ENCODE measurements at regions not wholly inside any gene's neighbourhood (a gene's known extent, or its start where the extent isn't known, plus 50 kb on each side); places are given as distances from the start of the nearest gene placed in this dataset.

- no peaks in the 10 kb centered on the region for H3K9me3 ChIP-seq (ENCODE audit: control insufficient read depth, insufficient read depth, low read depth, low read length)
- no peak for TF ChIP-seq EZH2 (IDR thresholded peaks at IDR 0.05; ENCODE audit: low read length, missing control alignments)
- TF ChIP-seq, protein P1, sequence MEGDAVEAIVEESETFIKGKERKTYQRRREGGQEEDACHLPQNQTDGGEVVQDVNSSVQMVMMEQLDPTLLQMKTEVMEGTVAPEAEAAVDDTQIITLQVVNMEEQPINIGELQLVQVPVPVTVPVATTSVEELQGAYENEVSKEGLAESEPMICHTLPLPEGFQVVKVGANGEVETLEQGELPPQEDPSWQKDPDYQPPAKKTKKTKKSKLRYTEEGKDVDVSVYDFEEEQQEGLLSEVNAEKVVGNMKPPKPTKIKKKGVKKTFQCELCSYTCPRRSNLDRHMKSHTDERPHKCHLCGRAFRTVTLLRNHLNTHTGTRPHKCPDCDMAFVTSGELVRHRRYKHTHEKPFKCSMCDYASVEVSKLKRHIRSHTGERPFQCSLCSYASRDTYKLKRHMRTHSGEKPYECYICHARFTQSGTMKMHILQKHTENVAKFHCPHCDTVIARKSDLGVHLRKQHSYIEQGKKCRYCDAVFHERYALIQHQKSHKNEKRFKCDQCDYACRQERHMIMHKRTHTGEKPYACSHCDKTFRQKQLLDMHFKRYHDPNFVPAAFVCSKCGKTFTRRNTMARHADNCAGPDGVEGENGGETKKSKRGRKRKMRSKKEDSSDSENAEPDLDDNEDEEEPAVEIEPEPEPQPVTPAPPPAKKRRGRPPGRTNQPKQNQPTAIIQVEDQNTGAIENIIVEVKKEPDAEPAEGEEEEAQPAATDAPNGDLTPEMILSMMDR (conservative IDR thresholded peaks at IDR 0.05 in 1 of 2, IDR thresholded peaks at IDR 0.05 in 1 of 2; ENCODE audit: low read depth in 1 of 2, low read length in 2 of 2), result no peak
- no peak overlapping the region for H3K27ac ChIP-seq (ENCODE audit: insufficient read depth, low read length)
- H3K4me1 ChIP-seq (ENCODE audit: control insufficient read depth, extremely low read depth, insufficient read depth, low read length), result no peaks in the 10 kb centered on the region
- no peak overlapping the region for H3K4me3 ChIP-seq (replicated peaks in 1 of 4; ENCODE audit: control extremely low read depth in 1 of 4, insufficient read depth in 1 of 4, low read depth in 3 of 4, low read length in 4 of 4)
- no peaks in the 10 kb centered on the region for H3K79me2 ChIP-seq (ENCODE audit: control insufficient read depth, insufficient read depth, low read length)
- H3K9ac ChIP-seq (ENCODE audit: insufficient read depth, low read length), result no peak overlapping the region
- no peak overlapping the region for H2AFZ ChIP-seq (ENCODE audit: low read length)
- H3K4me2 ChIP-seq (ENCODE audit: extremely low read depth, insufficient read depth, low read length), result no peak overlapping the region
- no peaks in the 10 kb centered on the region for H3K36me3 ChIP-seq (ENCODE audit: control insufficient read depth, insufficient read depth, low read length)
- DNase-seq (ENCODE audit: low read depth in 2 of 2), result no peak
- no peaks in the 10 kb centered on the region for H4K20me1 ChIP-seq (ENCODE audit: control insufficient read depth, extremely low read depth, insufficient read depth, low read length)
- H3K27me3 ChIP-seq (ENCODE audit: control insufficient read depth, insufficient read depth, low read length), result no peaks in the 10 kb centered on the region
These were observed 343.6 kb upstream of the ESRRG start for GRCh38 chr1:217066794-217067193.

GRCh38 chr1:217063172-217063908 is 340.1 kb upstream of the ESRRG start:
- H4K20me1 ChIP-seq (ENCODE audit: control insufficient read depth, extremely low read depth, insufficient read depth, low read length), result no peaks in the 10 kb centered on the region
- no peak for TF ChIP-seq EZH2 (IDR thresholded peaks at IDR 0.05; ENCODE audit: low read length, missing control alignments)
- TF ChIP-seq, protein P1 (conservative IDR thresholded peaks at IDR 0.05 in 1 of 2, IDR thresholded peaks at IDR 0.05 in 1 of 2; ENCODE audit: low read depth in 1 of 2, low read length in 2 of 2), result no peak
- H3K27me3 ChIP-seq (ENCODE audit: control insufficient read depth, insufficient read depth, low read length), result no peaks in the 10 kb centered on the region

DNA sequence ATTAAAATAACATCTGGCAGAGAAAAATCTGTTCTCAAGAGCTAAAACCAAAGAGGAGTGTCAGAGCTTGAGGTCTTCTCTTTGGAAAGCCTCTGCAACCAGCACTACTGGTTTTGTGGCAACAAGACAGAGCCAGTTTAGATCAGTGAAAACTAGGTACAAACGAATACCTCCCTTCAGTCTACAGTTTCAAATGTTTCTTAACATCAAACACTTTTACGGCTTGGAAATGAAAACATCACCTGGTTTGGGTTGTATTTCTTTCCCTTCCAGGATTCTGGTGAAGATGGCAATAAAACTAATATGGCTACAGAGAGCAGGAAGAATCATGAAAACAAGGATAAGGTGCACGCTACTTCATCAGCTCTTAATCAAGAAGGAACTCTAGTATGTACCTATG is 339.4 kb upstream of the ESRRG start:
- TF ChIP-seq, protein P1 (conservative IDR thresholded peaks at IDR 0.05 in 1 of 2, IDR thresholded peaks at IDR 0.05 in 1 of 2; ENCODE audit: low read depth in 1 of 2, low read length in 2 of 2), result no peak
- no peak for TF ChIP-seq EZH2 (IDR thresholded peaks at IDR 0.05; ENCODE audit: low read length, missing control alignments)
- H3K27me3 ChIP-seq (ENCODE audit: control insufficient read depth, insufficient read depth, low read length), result no peaks in the 10 kb centered on the region

More at GRCh38 chr1:217063172-217063908, 340.1 kb upstream of the ESRRG start:
- no peaks in the 10 kb centered on the region for H3K4me1 ChIP-seq (ENCODE audit: control insufficient read depth, extremely low read depth, insufficient read depth, low read length)
- DNase-seq (ENCODE audit: low read depth in 2 of 2), result no peak
- H3K4me2 ChIP-seq (ENCODE audit: extremely low read depth, insufficient read depth, low read length), result no peak overlapping the region
- H3K27ac ChIP-seq (ENCODE audit: insufficient read depth, low read length), result no peak overlapping the region
- no peaks in the 10 kb centered on the region for H3K9me3 ChIP-seq (ENCODE audit: control insufficient read depth, insufficient read depth, low read depth, low read length)
- H3K4me3 ChIP-seq (replicated peaks in 1 of 4; ENCODE audit: control extremely low read depth in 1 of 4, insufficient read depth in 1 of 4, low read depth in 3 of 4, low read length in 4 of 4), result no peak overlapping the region
- H3K9ac ChIP-seq (ENCODE audit: insufficient read depth, low read length), result no peak overlapping the region
- H3K79me2 ChIP-seq (ENCODE audit: control insufficient read depth, insufficient read depth, low read length), result no peaks in the 10 kb centered on the region
- H3K36me3 ChIP-seq (ENCODE audit: control insufficient read depth, insufficient read depth, low read length), result no peaks in the 10 kb centered on the region
- no peak overlapping the region for H2AFZ ChIP-seq (ENCODE audit: low read length)

More for the DNA sequence above, 339.4 kb upstream of the ESRRG start:
- Histone ChIP-seq H3K36me3 (ENCODE audit: control insufficient read depth, insufficient read depth, low read length) (no peaks in the 10 kb centered on the region), H3K4me1 (ENCODE audit: control insufficient read depth, extremely low read depth, insufficient read depth, low read length) (no peaks in the 10 kb centered on the region), H3K4me2 (ENCODE audit: extremely low read depth, insufficient read depth, low read length) (no peak overlapping the region), H3K4me3 (replicated peaks in 1 of 4; ENCODE audit: control extremely low read depth in 1 of 4, insufficient read depth in 1 of 4, low read depth in 3 of 4, low read length in 4 of 4) (no peak overlapping the region), H2AFZ (ENCODE audit: low read length) (no peak overlapping the region), H3K79me2 (ENCODE audit: control insufficient read depth, insufficient read depth, low read length) (no peaks in the 10 kb centered on the region), H4K20me1 (ENCODE audit: control insufficient read depth, extremely low read depth, insufficient read depth, low read length) (no peaks in the 10 kb centered on the region), H3K9ac (ENCODE audit: insufficient read depth, low read length) (no peak overlapping the region), H3K9me3 (ENCODE audit: control insufficient read depth, insufficient read depth, low read depth, low read length) (no peaks in the 10 kb centered on the region), H3K27ac (ENCODE audit: insufficient read depth, low read length) (no peak overlapping the region)
- no peak for DNase-seq (ENCODE audit: low read depth in 2 of 2)

Measured in fibroblast of lung (primary cell).